GM12872 (cell line): ENCODE measurements at regions not wholly inside any gene's neighbourhood (a gene's known extent, or its start where the extent isn't known, plus 50 kb on each side); places are given as distances from the start of the nearest gene placed in this dataset.

Source experiments
- CTCF ChIP-seq: IDR thresholded peaks from 3 replicates; pipeline ENCODE4 v1.5.1; 2011; ENCODE audit warnings: low read depth, mild to moderate bottlenecking, low read length, moderate library complexity; ENCODE audit not compliant: insufficient read depth

GRCh38 chr2:195279840-195280427 is 377.1 kb upstream of the SLC39A10 start:
- no peak for TF ChIP-seq CTCF

GRCh38 chr2:195270466-195271039 is 386.5 kb upstream of the SLC39A10 start:
- TF ChIP-seq CTCF = no peak

GRCh38 chr2:195269220-195269619 is 387.8 kb upstream of the SLC39A10 start:
- TF ChIP-seq CTCF = no peak

- no peak for TF ChIP-seq CTCF
Measured at GRCh38 chr2:195257979-195258378, 399.0 kb upstream of the SLC39A10 start.

- TF ChIP-seq CTCF = no peak
Measured at GRCh38 chr2:195252018-195252417, 405.0 kb upstream of the SLC39A10 start.

- no peak for TF ChIP-seq CTCF
Measured at GRCh38 chr2:195251214-195251613, 405.8 kb upstream of the SLC39A10 start.

GRCh38 chr2:195238826-195239225 is 418.2 kb upstream of the SLC39A10 start:
- TF ChIP-seq CTCF = no peak

- TF ChIP-seq CTCF = no peak
Measured at GRCh38 chr2:195238379-195238778, 418.6 kb upstream of the SLC39A10 start.
